H1 (cell line): ENCODE measurements at regions not wholly inside any gene's neighbourhood (a gene's known extent, or its start where the extent isn't known, plus 50 kb on each side); places are given as distances from the start of the nearest gene placed in this dataset.

Experiments
- CTCF ChIA-PET: fragments of 300-600 bp; sonication (Branson Sonifier 250); formaldehyde crosslinking; loops from one replicate; lab custom pipeline; 2021; ENCODE audit not compliant: partially characterized antibody; lab: Charles Lee
- POLR2A ChIA-PET: fragments of 300-600 bp; sonication (Branson Sonifier 250); formaldehyde crosslinking; loops from one replicate; lab custom pipeline; 2021; ENCODE audit warnings: inconsistent platforms; ENCODE audit not compliant: partially characterized antibody; lab: Charles Lee
- DNase-seq, 2 experiments: peaks; one replicate each; pipeline versions ENCODE4 v3.0.0 to v3.0.0-alpha.2; 2010 to 2022; ENCODE audit warnings: low spot score in 2 of 2, low read depth in 1 of 2, mixed read lengths in 1 of 2
- FAIRE-seq: peaks from 2 replicates; lab custom pipeline; 2011; peaks lifted over from hg19 to GRCh38; lab: Jason Lieb, UNC
- H2AFZ ChIP-seq: 2 replicates; pipeline ENCODE4 v1.8.1; 2012; ENCODE audit warnings: low read length, inconsistent platforms
- H2AK5ac ChIP-seq: 2 replicates; pipeline ENCODE4 v1.6.1; 2013; ENCODE audit warnings: low read depth, low read length
- H2BK120ac ChIP-seq: replicated peaks from 2 replicates; pipeline ENCODE3; 2013; ENCODE audit warnings: low read depth, low read length, inconsistent platforms
- H2BK12ac ChIP-seq: 2 replicates; pipeline ENCODE4 v1.6.1; 2013; ENCODE audit warnings: low read depth, low read length
- H2BK15ac ChIP-seq: 2 replicates; pipeline ENCODE4 v1.6.1; 2013; ENCODE audit warnings: low read length
- H2BK20ac ChIP-seq: 2 replicates; pipeline ENCODE4 v1.6.1; 2013; ENCODE audit warnings: low read length
- H2BK5ac ChIP-seq: 2 replicates; pipeline ENCODE4 v1.6.1; 2013; ENCODE audit warnings: low read depth, low read length
- H3K14ac ChIP-seq: 2 replicates; pipeline ENCODE4 v1.6.1; 2013; ENCODE audit warnings: inconsistent platforms; ENCODE audit not compliant: insufficient read length
- H3K18ac ChIP-seq: 2 replicates; pipeline ENCODE4 v1.6.1; 2013; ENCODE audit warnings: low read length; ENCODE audit errors: extremely low read depth
- H3K23ac ChIP-seq: 2 replicates; pipeline ENCODE4 v1.6.1; 2013; ENCODE audit warnings: inconsistent platforms; ENCODE audit not compliant: insufficient read length
- H3K23me2 ChIP-seq: 2 replicates; pipeline ENCODE4 v1.6.1; 2013; ENCODE audit warnings: low read depth, low read length
- H3K27ac ChIP-seq: 2 replicates; pipeline ENCODE4 v1.6.1; 2011; ENCODE audit warnings: low read depth, low read length, inconsistent platforms
- H3K27me3 ChIP-seq, 4 experiments: replicated peaks in 1 of 4; 1 replicate in 1 of 4; 2 replicates in 3 of 4; pipeline versions ENCODE4 v1.6.1 to v1.8.1; 2011 to 2013; ENCODE audit warnings: low read length in 3 of 4, mild to moderate bottlenecking in 3 of 4, inconsistent platforms in 2 of 4, mixed read lengths in 2 of 4, moderate library complexity in 1 of 4; ENCODE audit not compliant: control insufficient read depth in 3 of 4, insufficient read depth in 3 of 4; ENCODE audit errors: extremely low read depth in 1 of 4
- H3K36me3 ChIP-seq, 4 experiments: 2 replicates each; pipeline versions ENCODE4 v1.6.1 to v1.8.1; 2011 to 2013; ENCODE audit warnings: mild to moderate bottlenecking in 4 of 4, low read length in 3 of 4, moderate library complexity in 2 of 4, control low read depth in 1 of 4, inconsistent platforms in 1 of 4; ENCODE audit not compliant: insufficient read depth in 4 of 4, control insufficient read depth in 2 of 4
- H3K4ac ChIP-seq: replicated peaks from 2 replicates; pipeline ENCODE3; 2013; ENCODE audit warnings: low read length, low read depth, mixed read lengths, inconsistent platforms; ENCODE audit not compliant: insufficient read length
- H3K4me1 ChIP-seq, 4 experiments: replicated peaks in 1 of 4; 1 replicate in 1 of 4; 2 replicates in 3 of 4; pipeline versions ENCODE4 v1.6.1 to v1.8.1; 2011 to 2013; ENCODE audit warnings: low read length in 3 of 4, inconsistent platforms in 2 of 4, mixed read lengths in 1 of 4; ENCODE audit not compliant: insufficient read depth in 4 of 4, control insufficient read depth in 3 of 4
- H3K4me2 ChIP-seq, 2 experiments: 2 replicates each; pipeline versions ENCODE4 v1.6.1 to v1.8.1; 2011 to 2013; ENCODE audit warnings: low read depth in 2 of 2, low read length in 2 of 2, control low read depth in 1 of 2, inconsistent platforms in 1 of 2, mild to moderate bottlenecking in 1 of 2; ENCODE audit not compliant: insufficient read depth in 1 of 2
- H3K4me3 ChIP-seq, 4 experiments: fragments of 200-600, 300-600 bp in 1 of 4; sonication (generic), shearing (Covaris generic), sonication (Bioruptor Twin) in 1 of 4; 2 replicates each; pipeline versions ENCODE4 v1.5.1 to v1.8.1; 2011 to 2016; ENCODE audit warnings: low read length in 4 of 4, low read depth in 3 of 4, control low read depth in 2 of 4, inconsistent platforms in 2 of 4, mild to moderate bottlenecking in 2 of 4, mixed read lengths in 1 of 4, moderate library complexity in 1 of 4; ENCODE audit not compliant: insufficient read depth in 2 of 4; ENCODE audit errors: extremely low read depth in 1 of 4
- H3K56ac ChIP-seq: replicated peaks from 2 replicates; pipeline ENCODE3; 2013; ENCODE audit warnings: low read depth, mild to moderate bottlenecking, mixed read lengths, low read length, inconsistent platforms; ENCODE audit not compliant: insufficient read length
- H3K79me1 ChIP-seq: 2 replicates; pipeline ENCODE4 v1.6.1; 2013; ENCODE audit warnings: low read depth, low read length, control low read depth
- H3K79me2 ChIP-seq, 2 experiments: 2 replicates each; pipeline versions ENCODE4 v1.6.1 to v1.8.1; 2012 to 2013; ENCODE audit warnings: low read length in 2 of 2, mild to moderate bottlenecking in 2 of 2, inconsistent platforms in 1 of 2; ENCODE audit not compliant: insufficient read depth in 2 of 2, control insufficient read depth in 1 of 2
- H3K9ac ChIP-seq, 4 experiments: replicated peaks in 1 of 4; 1 replicate in 1 of 4; 2 replicates in 3 of 4; pipeline versions ENCODE4 v1.6.1 to v1.8.1; 2011 to 2013; ENCODE audit warnings: low read depth in 3 of 4, low read length in 3 of 4, control low read depth in 2 of 4, mild to moderate bottlenecking in 2 of 4, moderate library complexity in 2 of 4, inconsistent platforms in 1 of 4; ENCODE audit errors: extremely low read depth in 1 of 4
- H3K9me3 ChIP-seq, 2 experiments: 2 replicates each; pipeline versions ENCODE4 v1.6.1 to v1.8.1; 2012 to 2013; ENCODE audit warnings: mild to moderate bottlenecking in 2 of 2, moderate library complexity in 2 of 2, control low read depth in 1 of 2, inconsistent platforms in 1 of 2, low read depth in 1 of 2, low read length in 1 of 2, mixed read lengths in 1 of 2; ENCODE audit not compliant: insufficient read depth in 2 of 2
- H4K20me1 ChIP-seq, 2 experiments: replicated peaks in 1 of 2; 2 replicates each; pipeline versions ENCODE3 to v1.8.1; 2011 to 2013; ENCODE audit warnings: inconsistent platforms in 2 of 2, low read length in 2 of 2, mild to moderate bottlenecking in 1 of 2; ENCODE audit not compliant: insufficient read depth in 2 of 2, control insufficient read depth in 1 of 2
- H4K5ac ChIP-seq: 2 replicates; pipeline ENCODE4 v1.6.1; 2013; ENCODE audit warnings: low read length, low read depth, mixed read lengths, inconsistent platforms; ENCODE audit not compliant: insufficient read length
- H4K8ac ChIP-seq: 2 replicates; pipeline ENCODE4 v1.8.0; 2013; ENCODE audit warnings: mild to moderate bottlenecking, moderate library complexity, low read length, inconsistent platforms; ENCODE audit not compliant: insufficient read depth; ENCODE audit errors: extremely low read depth
- H4K91ac ChIP-seq: replicated peaks from 2 replicates; pipeline ENCODE3; 2013; ENCODE audit warnings: low read length, mixed read lengths, inconsistent platforms; ENCODE audit not compliant: insufficient read length
- CHD1 ChIP-seq: IDR thresholded peaks from 2 replicates; pipeline ENCODE4 v1.6.1; 2012; ENCODE audit warnings: low read depth, low read length, improper control_type of control experiment
- CHD2 ChIP-seq: IDR thresholded peaks from 2 replicates; pipeline ENCODE4 v1.6.1; 2012; ENCODE audit warnings: low read length, improper control_type of control experiment
- POLR2A ChIP-seq, 2 experiments: IDR thresholded peaks; 1 replicate in 1 of 2; 2 replicates in 1 of 2; pipeline ENCODE4 v1.6.1; 2011; ENCODE audit warnings: low read depth in 2 of 2, low read length in 2 of 2, mild to moderate bottlenecking in 2 of 2; ENCODE audit errors: control extremely low read depth in 1 of 2
- SAP30 ChIP-seq: fragments of 300-600 bp; sonication (generic); IDR thresholded peaks from 2 replicates; pipeline ENCODE4 v1.7.1; 2012; ENCODE audit warnings: low read length, moderate library complexity, mild to moderate bottlenecking, inconsistent platforms; ENCODE audit not compliant: insufficient read depth, insufficient replicate concordance
- SIX5 ChIP-seq: IDR thresholded peaks from 2 replicates; pipeline ENCODE4 v1.6.1; 2011; ENCODE audit warnings: mild to moderate bottlenecking, low read depth, low read length
- TEAD4 ChIP-seq: IDR thresholded peaks from 2 replicates; pipeline ENCODE4 v1.6.1; 2012; ENCODE audit warnings: low read depth, low read length, inconsistent platforms, mixed read lengths
- WGBS, 2 experiments: shearing (Covaris generic) in 1 of 2; methylation state at CpG; one replicate each; pipeline versions ENCODE4 v1.1.6 to v1.1.7; 2013 to 2015; ENCODE audit warnings: low lambda C conversion rate in 2 of 2, mixed read lengths in 2 of 2, inconsistent platforms in 1 of 2, low coverage in 1 of 2, missing lambda C conversion rate in 1 of 2; ENCODE audit not compliant: insufficient replicate concordance in 2 of 2, insufficient coverage in 1 of 2, insufficient read length in 1 of 2; ENCODE audit errors: extremely low coverage in 1 of 2, missing lambda C conversion rate in 1 of 2; 5-methylcytosine and 5-hydroxymethylcytosine counted together

DNA sequence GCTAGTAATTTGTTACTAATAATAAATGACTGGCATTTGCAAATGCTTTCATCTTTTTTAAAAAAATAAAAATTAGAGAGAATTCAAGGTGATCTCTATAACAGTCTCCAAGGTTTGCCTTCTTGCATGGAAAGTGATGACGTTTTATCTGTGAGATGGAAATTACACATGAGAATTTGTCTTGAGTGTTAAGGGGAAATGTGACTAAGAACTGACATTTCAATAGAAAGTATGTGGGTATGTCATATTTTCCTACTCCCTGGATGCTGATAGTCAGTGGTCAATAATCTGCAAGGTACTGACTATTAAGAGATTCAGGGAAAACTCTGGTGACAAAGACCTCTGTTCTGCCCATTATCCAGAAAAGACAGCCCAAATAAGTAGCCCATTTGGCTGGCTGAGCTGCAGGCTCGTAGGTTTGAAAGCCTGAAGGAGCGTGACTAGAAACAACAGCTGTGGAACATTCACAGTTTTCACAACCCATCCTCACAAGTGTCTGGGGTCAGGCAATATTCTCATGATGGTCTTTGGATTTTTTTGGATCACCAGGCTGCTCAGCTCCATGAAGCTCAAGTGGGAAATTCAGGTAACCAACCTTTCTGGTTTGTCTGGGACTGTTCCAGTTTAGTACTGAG lies 49.7 kb upstream of the WSCD1 start:
- H3K18ac ChIP-seq = no peak overlapping the region
- no peak overlapping the region for H3K56ac ChIP-seq
- H3K36me3 ChIP-seq = no peaks in the 10 kb centered on the region
- no peak overlapping the region for H2AK5ac ChIP-seq
- H3K9me3 ChIP-seq = no peaks in the 10 kb centered on the region
- H4K91ac ChIP-seq = no peak overlapping the region
- H2BK120ac ChIP-seq = no peak overlapping the region
- H3K14ac ChIP-seq = no peak overlapping the region
- no peak overlapping the region for H3K9ac ChIP-seq
- DNase-seq (no peak), FAIRE-seq (no peak)
- no peaks in the 10 kb centered on the region for H3K79me2 ChIP-seq
- H3K4me1 ChIP-seq = peaks cover 0 to 4% (median 1%) of the 10 kb centered on the region in 4 experiments; a peak in 2 of 7 replicates
- no peak overlapping the region for H2BK5ac ChIP-seq
- POLR2A ChIA-PET = no interaction called here
- H4K5ac ChIP-seq = no peak overlapping the region
- no peak overlapping the region for H3K27ac ChIP-seq
- H3K79me1 ChIP-seq = no peaks in the 10 kb centered on the region
- H3K4me2 ChIP-seq = no peak overlapping the region
- H3K27me3 ChIP-seq = peaks cover 0 to 2% (median 0%) of the 10 kb centered on the region in 4 experiments; a peak in 2 of 7 replicates
- H2BK20ac ChIP-seq = no peak overlapping the region
- 98% methylated on average over 3 of the region's 3 CpGs; no CpG with 5 or more reads in 1 of the 2 experiments for WGBS, 2 experiments
- no peaks in the 10 kb centered on the region for H3K23me2 ChIP-seq
- H2AFZ ChIP-seq = no peak overlapping the region
- H4K8ac ChIP-seq = no peak overlapping the region
- H4K20me1 ChIP-seq = no peaks in the 10 kb centered on the region
- no peak overlapping the region for H2BK12ac ChIP-seq
- no peak overlapping the region for H3K4ac ChIP-seq
- H3K4me3 ChIP-seq = no peak overlapping the region
- H2BK15ac ChIP-seq = no peak overlapping the region
- TF ChIP-seq SIX5 (no peak), SAP30 (no peak), TEAD4 (no peak), CHD1 (no peak), CHD2 (no peak), POLR2A (IDR thresholded peaks at IDR 0.05; ENCODE audit: control extremely low read depth in 1 of 2, low read depth in 2 of 2, low read length in 2 of 2) (no peak)
- CTCF ChIA-PET = no interaction called here
- H3K23ac ChIP-seq = no peak overlapping the region
